GM19351 (cell line): ENCODE measurements at regions not wholly inside any gene's neighbourhood (a gene's known extent, or its start where the extent isn't known, plus 50 kb on each side); places are given as distances from the start of the nearest gene placed in this dataset.
"Not testable (repeated sequence)": the region's sequence is repeated elsewhere in the genome, so short reads cannot be mapped to it uniquely, and the experiment has no call there.

Source experiments
- ATAC-seq: cut with Tn5 transposase; IDR thresholded peaks from one replicate; pipeline ENCODE4 v1.9.1; 2021; ENCODE audit warnings: mild to moderate bottlenecking, moderate library complexity; ENCODE audit not compliant: unreplicated experiment

- no peak for ATAC-seq
These were observed 198.1 kb upstream of the NCAM2 start for GRCh38 chr21:20800106-20800505.

- ATAC-seq, result no peak
These were observed 196.0 kb upstream of the NCAM2 start for GRCh38 chr21:20802201-20802600.

GRCh38 chr21:20802631-20803260 is 195.5 kb upstream of the NCAM2 start:
- no peak for ATAC-seq

GRCh38 chr21:20811702-20812101 is 186.5 kb upstream of the NCAM2 start:
- no peak for ATAC-seq

- ATAC-seq, result no peak
These were observed 184.1 kb upstream of the NCAM2 start for GRCh38 chr21:20814090-20814489.

- no peak for ATAC-seq
These were observed 175.5 kb upstream of the NCAM2 start for GRCh38 chr21:20822666-20823065.

- no peak for ATAC-seq
These were observed 145.3 kb upstream of the NCAM2 start for GRCh38 chr21:20852866-20853265.

- no peak for ATAC-seq
These were observed 141.3 kb upstream of the NCAM2 start for GRCh38 chr21:20856926-20857325.

- ATAC-seq, result no peak
These were observed 124.0 kb upstream of the NCAM2 start for GRCh38 chr21:20874202-20874601.

- ATAC-seq, result no peak
These were observed 122.5 kb upstream of the NCAM2 start for GRCh38 chr21:20875742-20876141.

GRCh38 chr21:20877976-20878375 is 120.2 kb upstream of the NCAM2 start:
- no peak for ATAC-seq

GRCh38 chr21:20882462-20883407 is 115.5 kb upstream of the NCAM2 start:
- no peak for ATAC-seq

- ATAC-seq, result no peak
These were observed 114.8 kb upstream of the NCAM2 start for GRCh38 chr21:20883408-20883800.

- no peak for ATAC-seq
These were observed 95.7 kb upstream of the NCAM2 start for GRCh38 chr21:20902511-20902910.

- ATAC-seq, result no peak
These were observed 95.2 kb upstream of the NCAM2 start for GRCh38 chr21:20902998-20903397.

GRCh38 chr21:20927555-20927954 is 70.7 kb upstream of the NCAM2 start:
- ATAC-seq, result not testable (repeated sequence)

GRCh38 chr21:20942523-20942922 is 55.7 kb upstream of the NCAM2 start:
- no peak for ATAC-seq

- no peak for ATAC-seq
These were observed 54.6 kb upstream of the NCAM2 start for GRCh38 chr21:20943561-20943997.

- no peak for ATAC-seq
These were observed 54.1 kb upstream of the NCAM2 start for GRCh38 chr21:20944139-20944538.

- no peak for ATAC-seq
These were observed 51.5 kb upstream of the NCAM2 start for GRCh38 chr21:20946701-20947100.
